HFF-Myc (cell line): ENCODE measurements at regions not wholly inside any gene's neighbourhood (a gene's known extent, or its start where the extent isn't known, plus 50 kb on each side); places are given as distances from the start of the nearest gene placed in this dataset.

Source experiments
- DNase-seq: peaks from one replicate; pipeline ENCODE4 v3.0.0-alpha.2; 2011; ENCODE audit warnings: low read depth; ENCODE audit errors: extremely low read depth
- H3K4me3 ChIP-seq: replicated peaks from 2 replicates; pipeline ENCODE4 v1.5.1; 2011; ENCODE audit warnings: low read depth, mild to moderate bottlenecking, control low read depth, low read length
- TF ChIP-seq, protein P1 (sequence below): IDR thresholded peaks from 2 replicates; pipeline ENCODE4 v1.5.1; 2012; ENCODE audit warnings: mild to moderate bottlenecking, low read depth, low read length, control low read depth; ENCODE audit errors: missing control alignments

DNA sequence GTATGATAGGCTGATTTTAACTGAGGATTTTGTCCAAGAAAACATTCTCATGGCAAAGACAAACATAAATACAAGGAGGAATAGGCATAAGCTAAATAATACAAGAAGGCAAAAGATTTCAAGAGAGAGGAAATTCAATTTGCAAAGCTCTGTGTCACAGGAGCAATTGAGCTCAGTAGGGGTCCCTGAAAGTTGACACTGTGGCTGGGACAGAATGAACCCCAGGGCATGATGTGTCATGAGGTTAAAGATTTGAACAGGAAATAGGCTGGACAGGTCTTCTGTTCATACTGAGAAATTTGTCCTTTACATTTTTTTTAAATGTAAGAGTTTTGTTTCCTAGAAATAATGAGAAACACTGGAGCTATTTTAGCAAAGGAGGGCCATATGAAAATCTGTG, 555.4 kb upstream of the NEGR1 start:
- no peak overlapping the region for H3K4me3 ChIP-seq
- no peak for DNase-seq
- TF ChIP-seq, protein P1, sequence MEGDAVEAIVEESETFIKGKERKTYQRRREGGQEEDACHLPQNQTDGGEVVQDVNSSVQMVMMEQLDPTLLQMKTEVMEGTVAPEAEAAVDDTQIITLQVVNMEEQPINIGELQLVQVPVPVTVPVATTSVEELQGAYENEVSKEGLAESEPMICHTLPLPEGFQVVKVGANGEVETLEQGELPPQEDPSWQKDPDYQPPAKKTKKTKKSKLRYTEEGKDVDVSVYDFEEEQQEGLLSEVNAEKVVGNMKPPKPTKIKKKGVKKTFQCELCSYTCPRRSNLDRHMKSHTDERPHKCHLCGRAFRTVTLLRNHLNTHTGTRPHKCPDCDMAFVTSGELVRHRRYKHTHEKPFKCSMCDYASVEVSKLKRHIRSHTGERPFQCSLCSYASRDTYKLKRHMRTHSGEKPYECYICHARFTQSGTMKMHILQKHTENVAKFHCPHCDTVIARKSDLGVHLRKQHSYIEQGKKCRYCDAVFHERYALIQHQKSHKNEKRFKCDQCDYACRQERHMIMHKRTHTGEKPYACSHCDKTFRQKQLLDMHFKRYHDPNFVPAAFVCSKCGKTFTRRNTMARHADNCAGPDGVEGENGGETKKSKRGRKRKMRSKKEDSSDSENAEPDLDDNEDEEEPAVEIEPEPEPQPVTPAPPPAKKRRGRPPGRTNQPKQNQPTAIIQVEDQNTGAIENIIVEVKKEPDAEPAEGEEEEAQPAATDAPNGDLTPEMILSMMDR, result no peak

DNA sequence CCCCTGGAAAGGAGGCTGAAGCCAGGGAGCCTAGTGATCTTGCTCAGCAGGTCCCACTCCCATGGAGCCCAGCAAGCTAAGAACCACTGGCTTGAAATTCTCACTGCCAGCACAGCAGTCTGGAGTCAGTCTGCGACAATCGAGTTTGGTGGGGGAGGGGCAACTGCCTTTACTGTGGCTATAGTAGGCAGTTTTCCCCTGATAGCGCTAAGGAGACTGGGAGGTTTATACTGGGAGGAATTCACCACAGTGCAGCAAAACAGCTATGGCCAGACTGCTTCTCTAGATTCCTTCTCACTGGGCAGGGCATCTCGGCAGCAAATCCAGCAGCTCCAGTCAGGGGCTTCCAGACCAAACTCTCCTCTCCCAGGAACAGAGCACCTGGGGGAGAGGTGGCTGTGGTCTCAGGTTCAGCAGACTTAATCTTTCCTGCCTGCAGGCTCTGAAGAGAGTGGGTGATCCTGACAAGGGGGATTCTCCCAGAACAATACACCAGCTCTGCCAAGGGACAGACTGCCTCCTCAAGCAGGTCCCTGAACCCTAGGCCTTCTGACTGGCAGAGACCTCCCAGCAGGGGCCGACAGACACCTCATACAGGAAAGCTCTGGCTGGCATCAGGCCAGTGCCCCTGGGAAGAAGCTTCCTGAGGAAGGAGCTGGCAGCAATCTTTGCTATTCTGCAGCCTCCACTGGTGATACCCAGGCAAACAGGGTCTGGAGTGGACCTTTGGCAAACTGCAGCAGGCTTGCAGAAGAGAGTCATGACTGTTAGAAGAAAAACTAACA, 548.5 kb upstream of the NEGR1 start:
- H3K4me3 ChIP-seq, result no peak overlapping the region
- DNase-seq, result no peak
- TF ChIP-seq, protein P1, result no peak

DNA sequence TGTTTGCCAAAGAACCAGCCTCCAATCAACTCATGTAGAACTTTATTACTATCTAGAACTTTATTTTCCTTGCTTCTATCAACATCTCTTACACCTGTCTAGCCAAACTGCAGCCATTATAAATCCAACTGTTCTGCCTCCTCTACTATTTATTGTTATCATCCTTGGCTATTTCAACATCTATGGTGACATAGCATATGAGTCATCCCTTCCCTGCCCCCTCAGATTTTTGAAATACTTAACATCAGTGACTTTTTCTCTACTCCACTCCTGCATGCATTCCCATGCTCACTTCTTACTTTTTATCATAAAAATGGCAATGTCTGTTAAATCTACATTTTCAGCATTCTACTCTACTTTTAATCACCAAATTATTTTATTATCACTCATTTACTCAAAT, 544.9 kb upstream of the NEGR1 start:
- TF ChIP-seq, protein P1, result no peak
- DNase-seq, result no peak
- H3K4me3 ChIP-seq, result no peak overlapping the region

DNA sequence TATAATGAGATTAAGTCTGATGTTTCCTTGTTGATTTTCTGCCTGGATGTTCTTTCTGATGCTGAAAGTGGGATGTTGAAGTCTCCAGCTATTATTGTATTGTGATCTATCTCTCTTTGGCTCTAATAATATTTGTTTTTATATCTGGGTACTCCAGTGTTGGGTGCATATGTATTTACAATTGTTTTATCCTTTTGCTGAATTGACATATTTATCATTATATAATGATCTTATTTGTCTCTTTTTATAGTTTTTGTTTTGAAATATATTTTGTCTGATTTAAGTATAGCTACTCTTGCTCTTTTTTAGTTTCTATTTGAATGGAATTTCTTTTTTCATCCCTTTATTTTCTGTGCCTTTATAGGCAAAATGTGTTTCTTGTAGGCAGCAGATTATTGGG, 522.2 kb upstream of the NEGR1 start:
- no peak overlapping the region for H3K4me3 ChIP-seq

DNA sequence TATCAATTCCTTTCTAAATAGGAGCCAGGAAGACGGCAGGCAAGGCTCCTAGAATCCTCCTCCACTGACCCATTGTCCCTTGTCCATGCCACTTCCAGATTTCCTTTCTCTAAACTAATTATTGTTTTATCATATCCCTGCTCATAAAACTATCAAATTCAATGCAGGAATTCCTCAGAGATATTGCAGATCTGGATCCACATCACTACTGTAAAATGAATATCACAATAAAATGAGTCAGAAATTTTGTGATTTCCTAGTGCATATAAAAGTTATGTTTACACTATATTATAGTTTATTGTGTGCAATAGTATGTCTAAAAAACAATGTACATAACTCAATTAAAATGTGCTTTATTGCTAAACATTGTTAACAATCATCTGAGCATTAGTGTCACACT, 498.7 kb upstream of the NEGR1 start:
- no peak for DNase-seq
- no peak overlapping the region for H3K4me3 ChIP-seq
- TF ChIP-seq, protein P1, result no peak

More for the DNA sequence above, 522.2 kb upstream of the NEGR1 start:
- TF ChIP-seq, protein P1, result no peak
- DNase-seq, result no peak

DNA sequence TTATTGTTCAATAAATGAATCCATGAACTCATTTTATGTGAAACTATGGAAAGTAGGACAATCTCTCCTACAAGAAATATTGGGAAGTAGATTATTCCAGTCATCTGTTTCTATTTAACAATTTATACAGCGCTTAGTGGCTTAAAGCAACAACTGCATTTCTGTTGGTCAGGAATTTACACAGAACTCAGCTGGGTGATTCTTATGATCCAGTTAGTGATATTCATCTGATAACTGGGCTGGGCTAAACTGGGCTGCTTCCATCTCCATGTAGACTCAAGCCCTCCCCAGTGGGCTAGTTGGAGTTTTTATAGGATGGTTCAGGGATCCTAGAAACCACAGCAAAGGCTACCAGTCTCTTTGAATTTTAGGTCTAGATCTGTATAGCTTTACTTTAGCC, 497.9 kb upstream of the NEGR1 start:
- DNase-seq, result no peak
- TF ChIP-seq, protein P1, result no peak
- no peak overlapping the region for H3K4me3 ChIP-seq

DNA sequence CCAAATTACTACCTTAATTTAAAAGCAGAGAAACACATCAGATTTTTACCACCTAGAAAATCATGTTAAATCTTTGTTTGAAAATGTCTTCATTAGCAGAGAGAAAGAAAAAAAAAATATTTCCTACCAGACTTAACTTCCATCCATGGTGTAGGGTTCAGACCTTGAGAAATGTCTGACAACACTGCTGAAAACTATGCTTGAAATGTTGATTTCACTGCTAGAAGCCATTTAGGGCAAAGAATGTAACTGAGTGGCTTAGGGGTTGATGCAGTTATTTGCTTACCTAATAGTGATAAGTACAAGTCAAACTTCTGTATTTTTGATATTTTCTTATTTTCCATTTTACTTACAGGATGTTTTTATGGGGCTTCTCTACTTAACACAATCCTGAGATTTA, 495.6 kb upstream of the NEGR1 start:
- no peak for DNase-seq
- no peak overlapping the region for H3K4me3 ChIP-seq
- TF ChIP-seq, protein P1, result no peak
